ENCODE measurements at regions not wholly inside any gene's neighbourhood (a gene's known extent, or its start where the extent isn't known, plus 50 kb on each side); places are given as distances from the start of the nearest gene placed in this dataset.
"Not testable (repeated sequence)": the region's sequence is repeated elsewhere in the genome, so short reads cannot be mapped to it uniquely, and the experiment has no call there.

GRCh38 chr12:131394752-131395151 lies 316.1 kb upstream of the SFSWAP start:
- H3K36me3 Mint-ChIP-seq; H3K27ac Mint-ChIP-seq; H3K27me3 Mint-ChIP-seq; H3K4me1 Mint-ChIP-seq (ENCODE audit: low read depth); H3K4me3 Mint-ChIP-seq: not testable (repeated sequence)
- peaks cover 10% of the 10 kb centered on the region for H3K9me3 Mint-ChIP-seq (ENCODE audit: low read depth)

- not testable (repeated sequence) for H3K4me3 Mint-ChIP-seq; H3K36me3 Mint-ChIP-seq; H3K27ac Mint-ChIP-seq; H3K4me1 Mint-ChIP-seq (ENCODE audit: low read depth); H3K27me3 Mint-ChIP-seq
- H3K9me3 Mint-ChIP-seq (ENCODE audit: low read depth), result peaks cover 10% of the 10 kb centered on the region
These were observed 315.6 kb upstream of the SFSWAP start for GRCh38 chr12:131395209-131395684.

- Mint-ChIP-seq H3K36me3 (peaks cover 3% of the 10 kb centered on the region), H3K4me1 (ENCODE audit: low read depth) (no peaks in the 10 kb centered on the region), H3K27me3 (no peaks in the 10 kb centered on the region), H3K4me3 (no peak overlapping the region), H3K27ac (no peak overlapping the region), H3K9me3 (ENCODE audit: low read depth) (peaks cover 10% of the 10 kb centered on the region)
These were observed 314.8 kb upstream of the SFSWAP start for GRCh38 chr12:131395971-131396573.

GRCh38 chr12:131397493-131398181 lies 313.3 kb upstream of the SFSWAP start:
- Mint-ChIP-seq H3K4me1 (ENCODE audit: low read depth) (no peaks in the 10 kb centered on the region), H3K27ac (no peak overlapping the region), H3K27me3 (no peaks in the 10 kb centered on the region), H3K4me3 (no peak overlapping the region), H3K36me3 (peaks cover 3% of the 10 kb centered on the region), H3K9me3 (ENCODE audit: low read depth) (peaks cover 10% of the 10 kb centered on the region)

GRCh38 chr12:131399000-131399399 lies 311.9 kb upstream of the SFSWAP start:
- Mint-ChIP-seq H3K27ac (no peak overlapping the region), H3K4me3 (no peak overlapping the region), H3K27me3 (no peaks in the 10 kb centered on the region), H3K36me3 (peaks cover 3% of the 10 kb centered on the region), H3K4me1 (ENCODE audit: low read depth) (no peaks in the 10 kb centered on the region), H3K9me3 (ENCODE audit: low read depth) (peaks cover 10% of the 10 kb centered on the region)

GRCh38 chr12:131400668-131401294 lies 310.1 kb upstream of the SFSWAP start:
- peaks cover 10% of the 10 kb centered on the region for H3K9me3 Mint-ChIP-seq (ENCODE audit: low read depth)
- H3K36me3 Mint-ChIP-seq; H3K27ac Mint-ChIP-seq; H3K27me3 Mint-ChIP-seq; H3K4me1 Mint-ChIP-seq (ENCODE audit: low read depth); H3K4me3 Mint-ChIP-seq: not testable (repeated sequence)

- not testable (repeated sequence) for H3K36me3 Mint-ChIP-seq; H3K27ac Mint-ChIP-seq; H3K4me3 Mint-ChIP-seq; H3K4me1 Mint-ChIP-seq (ENCODE audit: low read depth); H3K27me3 Mint-ChIP-seq
- H3K9me3 Mint-ChIP-seq (ENCODE audit: low read depth), result peaks cover 10% of the 10 kb centered on the region
These were observed 308.8 kb upstream of the SFSWAP start for GRCh38 chr12:131401907-131402633.

- no peaks in the 10 kb centered on the region for H3K27me3 Mint-ChIP-seq
- H3K36me3 Mint-ChIP-seq, result peaks cover 3% of the 10 kb centered on the region
- H3K9me3 Mint-ChIP-seq (ENCODE audit: low read depth), result peaks cover 10% of the 10 kb centered on the region
- H3K4me1 Mint-ChIP-seq (ENCODE audit: low read depth), result no peaks in the 10 kb centered on the region
- no peak overlapping the region for H3K27ac Mint-ChIP-seq
- no peak overlapping the region for H3K4me3 Mint-ChIP-seq
These were observed 308.0 kb upstream of the SFSWAP start for GRCh38 chr12:131402781-131403396.

- H3K9me3 Mint-ChIP-seq (ENCODE audit: low read depth), result peaks cover 4% of the 10 kb centered on the region
- H3K4me1 Mint-ChIP-seq (ENCODE audit: low read depth), result no peaks in the 10 kb centered on the region
These were observed 307.2 kb upstream of the SFSWAP start for GRCh38 chr12:131403676-131404075.

GRCh38 chr12:131404705-131405104 lies 306.2 kb upstream of the SFSWAP start:
- Mint-ChIP-seq H3K4me1 (ENCODE audit: low read depth) (no peaks in the 10 kb centered on the region), H3K9me3 (ENCODE audit: low read depth) (no peaks in the 10 kb centered on the region)

More at GRCh38 chr12:131403676-131404075, 307.2 kb upstream of the SFSWAP start:
- no peaks in the 10 kb centered on the region for H3K36me3 Mint-ChIP-seq
- no peak overlapping the region for H3K27ac Mint-ChIP-seq
- no peaks in the 10 kb centered on the region for H3K27me3 Mint-ChIP-seq
- H3K4me3 Mint-ChIP-seq, result no peak overlapping the region

GRCh38 chr12:131407221-131408035 lies 303.5 kb upstream of the SFSWAP start:
- Mint-ChIP-seq H3K27ac (no peak overlapping the region), H3K36me3 (no peaks in the 10 kb centered on the region), H3K4me1 (ENCODE audit: low read depth) (no peaks in the 10 kb centered on the region), H3K4me3 (no peak overlapping the region), H3K27me3 (no peaks in the 10 kb centered on the region), H3K9me3 (ENCODE audit: low read depth) (no peaks in the 10 kb centered on the region)

More at GRCh38 chr12:131404705-131405104, 306.2 kb upstream of the SFSWAP start:
- Mint-ChIP-seq H3K4me3 (no peak overlapping the region), H3K27ac (no peak overlapping the region), H3K27me3 (no peaks in the 10 kb centered on the region), H3K36me3 (no peaks in the 10 kb centered on the region)

- H3K27ac Mint-ChIP-seq, result no peak overlapping the region
- H3K36me3 Mint-ChIP-seq, result no peaks in the 10 kb centered on the region
- no peaks in the 10 kb centered on the region for H3K9me3 Mint-ChIP-seq (ENCODE audit: low read depth)
- peaks cover 3% of the 10 kb centered on the region for H3K27me3 Mint-ChIP-seq
- no peak overlapping the region for H3K4me3 Mint-ChIP-seq
- H3K4me1 Mint-ChIP-seq (ENCODE audit: low read depth), result no peaks in the 10 kb centered on the region
These were observed 302.9 kb upstream of the SFSWAP start for GRCh38 chr12:131408036-131408365.

- no peaks in the 10 kb centered on the region for H3K4me1 Mint-ChIP-seq (ENCODE audit: low read depth)
- H3K36me3 Mint-ChIP-seq, result no peaks in the 10 kb centered on the region
- H3K4me3 Mint-ChIP-seq, result no peak overlapping the region
- H3K9me3 Mint-ChIP-seq (ENCODE audit: low read depth), result no peaks in the 10 kb centered on the region
- H3K27me3 Mint-ChIP-seq, result peaks cover 3% of the 10 kb centered on the region
- no peak overlapping the region for H3K27ac Mint-ChIP-seq
These were observed 302.4 kb upstream of the SFSWAP start for GRCh38 chr12:131408484-131408883.

GRCh38 chr12:131409211-131409610 lies 301.7 kb upstream of the SFSWAP start:
- Mint-ChIP-seq H3K27me3 (peaks cover 3% of the 10 kb centered on the region), H3K36me3 (no peaks in the 10 kb centered on the region), H3K9me3 (ENCODE audit: low read depth) (no peaks in the 10 kb centered on the region), H3K4me1 (ENCODE audit: low read depth) (no peaks in the 10 kb centered on the region), H3K4me3 (no peak overlapping the region), H3K27ac (no peak overlapping the region)

Data from activated naive CD8-positive, alpha-beta T cell (primary cell).